Choroid plexus epithelial cell (primary cell): ENCODE measurements at regions not wholly inside any gene's neighbourhood (a gene's known extent, or its start where the extent isn't known, plus 50 kb on each side); places are given as distances from the start of the nearest gene placed in this dataset.

Source experiments
- DNase-seq: peaks from one replicate; pipeline ENCODE4 v3.0.0-alpha.2; 2010; ENCODE audit warnings: low read depth
- H3K4me3 ChIP-seq: 2 replicates; pipeline ENCODE4 v1.5.1; 2011; ENCODE audit warnings: low read depth, mild to moderate bottlenecking, control low read depth, low read length, moderate library complexity
- TF ChIP-seq, protein P1 (sequence below): conservative IDR thresholded peaks from 2 replicates; pipeline ENCODE4 v1.5.1; 2011; ENCODE audit warnings: low read depth, mild to moderate bottlenecking, control low read depth, inconsistent platforms, low read length, moderate library complexity

- TF ChIP-seq, protein P1, sequence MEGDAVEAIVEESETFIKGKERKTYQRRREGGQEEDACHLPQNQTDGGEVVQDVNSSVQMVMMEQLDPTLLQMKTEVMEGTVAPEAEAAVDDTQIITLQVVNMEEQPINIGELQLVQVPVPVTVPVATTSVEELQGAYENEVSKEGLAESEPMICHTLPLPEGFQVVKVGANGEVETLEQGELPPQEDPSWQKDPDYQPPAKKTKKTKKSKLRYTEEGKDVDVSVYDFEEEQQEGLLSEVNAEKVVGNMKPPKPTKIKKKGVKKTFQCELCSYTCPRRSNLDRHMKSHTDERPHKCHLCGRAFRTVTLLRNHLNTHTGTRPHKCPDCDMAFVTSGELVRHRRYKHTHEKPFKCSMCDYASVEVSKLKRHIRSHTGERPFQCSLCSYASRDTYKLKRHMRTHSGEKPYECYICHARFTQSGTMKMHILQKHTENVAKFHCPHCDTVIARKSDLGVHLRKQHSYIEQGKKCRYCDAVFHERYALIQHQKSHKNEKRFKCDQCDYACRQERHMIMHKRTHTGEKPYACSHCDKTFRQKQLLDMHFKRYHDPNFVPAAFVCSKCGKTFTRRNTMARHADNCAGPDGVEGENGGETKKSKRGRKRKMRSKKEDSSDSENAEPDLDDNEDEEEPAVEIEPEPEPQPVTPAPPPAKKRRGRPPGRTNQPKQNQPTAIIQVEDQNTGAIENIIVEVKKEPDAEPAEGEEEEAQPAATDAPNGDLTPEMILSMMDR: peak; percentile 5
- DNase-seq: no peak
- no peak overlapping the region for H3K4me3 ChIP-seq
These were observed 76.9 kb upstream of the YWHAQ start for GRCh38 chr2:9707611-9708160.

- H3K4me3 ChIP-seq: no peak overlapping the region
- DNase-seq: no peak
- TF ChIP-seq, protein P1: no peak
These were observed 78.1 kb upstream of the YWHAQ start for GRCh38 chr2:9708683-9709538.

- DNase-seq: no peak
- no peak overlapping the region for H3K4me3 ChIP-seq
- TF ChIP-seq, protein P1: no peak
These were observed 78.9 kb upstream of the YWHAQ start for GRCh38 chr2:9709539-9710285.

DNA sequence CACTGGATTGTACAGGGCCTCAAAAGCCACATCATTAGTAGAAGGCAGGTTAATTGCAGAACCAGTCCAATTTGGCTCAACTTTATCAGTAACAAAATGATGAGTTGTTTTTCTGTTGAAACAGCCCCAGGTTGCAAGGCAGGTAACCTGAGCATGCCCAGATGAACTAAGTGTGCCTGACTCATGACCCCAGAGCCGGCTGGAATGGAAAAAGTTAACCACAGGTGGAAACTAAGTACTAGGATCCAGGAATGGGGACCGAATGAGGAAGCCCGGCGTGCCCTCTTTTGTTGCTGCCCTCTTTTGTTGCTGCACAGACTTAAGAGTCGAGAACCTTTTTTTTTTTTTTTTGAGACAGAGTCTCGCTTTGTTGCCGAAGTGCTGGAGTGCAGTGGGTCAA, 79.5 kb upstream of the YWHAQ start:
- H3K4me3 ChIP-seq: no peak overlapping the region
- TF ChIP-seq, protein P1: no peak
- DNase-seq: no peak

DNA sequence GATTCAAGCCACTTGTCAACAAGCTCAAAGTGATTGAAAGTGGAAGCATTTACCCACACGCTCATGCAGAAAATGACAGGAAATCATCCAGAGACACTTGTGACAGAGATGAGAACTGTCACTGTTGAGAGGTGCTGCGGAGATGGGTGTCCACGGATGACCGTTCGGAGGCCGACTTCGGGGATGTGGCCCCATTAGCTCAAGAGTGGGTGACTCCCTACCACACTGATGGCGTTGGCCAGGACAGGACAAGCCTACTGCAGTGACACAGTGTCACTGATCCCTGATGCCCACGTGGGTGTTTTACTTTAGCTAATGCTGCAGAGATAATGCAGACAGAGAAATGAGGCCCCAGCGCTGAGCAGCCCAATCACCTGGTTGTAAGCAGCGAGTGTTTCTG, 81.5 kb upstream of the YWHAQ start:
- TF ChIP-seq, protein P1: no peak
- DNase-seq: no peak

GRCh38 chr2:9714630-9715214, 83.9 kb upstream of the YWHAQ start:
- DNase-seq: no peak
- no peak overlapping the region for H3K4me3 ChIP-seq
- TF ChIP-seq, protein P1: no peak

More for the DNA sequence above, 81.5 kb upstream of the YWHAQ start:
- H3K4me3 ChIP-seq: no peak overlapping the region
